NCI-H1105 (cell line): ENCODE measurements at regions not wholly inside any gene's neighbourhood (a gene's known extent, or its start where the extent isn't known, plus 50 kb on each side); places are given as distances from the start of the nearest gene placed in this dataset.
"Not testable (repeated sequence)": the region's sequence is repeated elsewhere in the genome, so short reads cannot be mapped to it uniquely, and the experiment has no call there.

Source experiments
- DNase-seq: peaks from one replicate; lab custom pipeline; 2025; lab: John Stamatoyannopoulos, UW

- DNase-seq = no peak
Measured at GRCh38 chr2:48043746-48044145, 137.4 kb upstream of the FBXO11 start.

GRCh38 chr2:48045613-48046012, 139.3 kb upstream of the FBXO11 start:
- no peak for DNase-seq

- no peak for DNase-seq
Measured at GRCh38 chr2:48048476-48049171, 142.3 kb upstream of the FBXO11 start.

- no peak for DNase-seq
Measured at GRCh38 chr2:48049371-48049770, 143.1 kb upstream of the FBXO11 start.

- DNase-seq = no peak
Measured at GRCh38 chr2:48050711-48051110, 144.4 kb upstream of the FBXO11 start.

- no peak for DNase-seq
Measured at GRCh38 chr2:48059975-48060374, 153.7 kb upstream of the FBXO11 start.

- not testable (repeated sequence) for DNase-seq
Measured at GRCh38 chr2:48061656-48062055, 155.4 kb upstream of the FBXO11 start.

- DNase-seq = no peak
Measured at GRCh38 chr2:48065096-48065495, 158.8 kb upstream of the FBXO11 start.

GRCh38 chr2:48066000-48066399, 159.7 kb upstream of the FBXO11 start:
- DNase-seq = no peak

- DNase-seq = no peak
Measured at GRCh38 chr2:48069769-48070168, 163.5 kb upstream of the FBXO11 start.

GRCh38 chr2:48070415-48070814, 164.1 kb upstream of the FBXO11 start:
- no peak for DNase-seq

GRCh38 chr2:48072583-48072982, 166.3 kb upstream of the FBXO11 start:
- no peak for DNase-seq

GRCh38 chr2:48075631-48076030, 169.3 kb upstream of the FBXO11 start:
- DNase-seq = no peak

GRCh38 chr2:48080534-48081316, 174.4 kb upstream of the FBXO11 start:
- DNase-seq = no peak

- DNase-seq = no peak
Measured at GRCh38 chr2:48081317-48081628, 175.0 kb upstream of the FBXO11 start.

- DNase-seq = no peak
Measured at GRCh38 chr2:48085888-48086287, 179.6 kb upstream of the FBXO11 start.

- DNase-seq = no peak
Measured at GRCh38 chr2:48088994-48089393, 182.7 kb upstream of the FBXO11 start.

- no peak for DNase-seq
Measured at GRCh38 chr2:48089644-48090043, 183.3 kb upstream of the FBXO11 start.

- no peak for DNase-seq
Measured at GRCh38 chr2:48092846-48093803, 186.8 kb upstream of the FBXO11 start.

GRCh38 chr2:48096765-48097164, 190.5 kb upstream of the FBXO11 start:
- not testable (repeated sequence) for DNase-seq

GRCh38 chr2:48098539-48098938, 192.2 kb upstream of the FBXO11 start:
- DNase-seq = no peak

GRCh38 chr2:48104418-48104817, 198.1 kb upstream of the FBXO11 start:
- no peak for DNase-seq

- DNase-seq = no peak
Measured at GRCh38 chr2:48105848-48106247, 199.6 kb upstream of the FBXO11 start.
